Lung (tissue), 11 donors: ENCODE measurements at regions not wholly inside any gene's neighbourhood (a gene's known extent, or its start where the extent isn't known, plus 50 kb on each side); places are given as distances from the start of the nearest gene placed in this dataset.

Experiments
- ATAC-seq: fragments of 200-7000 bp; cut with Tn5 transposase; one replicate; pipeline ENCODE4 v1.9.1; 2020; ENCODE audit warnings: moderate number of reproducible peaks; ENCODE audit not compliant: insufficient read depth, low FRiP score
- DNase-seq, 3 donors: peaks; one replicate each; pipeline ENCODE4 v3.0.0-alpha.2; 2013 to 2017
- H3K27ac ChIP-seq, 2 donors: one replicate each; pipeline ENCODE4 v1.5.1; 2013; ENCODE audit warnings: mild to moderate bottlenecking in 2 of 2, moderate library complexity in 2 of 2, control low read depth in 1 of 2, inconsistent platforms in 1 of 2, low read depth in 1 of 2, low read length in 1 of 2
- H3K27me3 ChIP-seq, 3 donors: one replicate each; pipeline ENCODE4 v1.5.1; 2013; ENCODE audit warnings: low read length in 2 of 3; ENCODE audit not compliant: control insufficient read depth in 3 of 3, insufficient read depth in 3 of 3
- H3K36me3 ChIP-seq, 4 donors: one replicate each; pipeline ENCODE4 v1.5.1; 2013; ENCODE audit warnings: low read length in 4 of 4, mild to moderate bottlenecking in 1 of 4, moderate library complexity in 1 of 4; ENCODE audit not compliant: control insufficient read depth in 4 of 4, insufficient read depth in 4 of 4
- H3K4me1 ChIP-seq, 5 donors: one replicate each; pipeline ENCODE4 v1.5.1; 2013; ENCODE audit warnings: low read length in 5 of 5, mild to moderate bottlenecking in 2 of 5, moderate library complexity in 1 of 5; ENCODE audit not compliant: control insufficient read depth in 5 of 5, insufficient read depth in 5 of 5
- H3K4me3 ChIP-seq: one replicate; pipeline ENCODE4 v1.5.1; 2013; ENCODE audit warnings: mild to moderate bottlenecking, control low read depth, moderate library complexity
- H3K9ac ChIP-seq, 2 donors: one replicate each; pipeline ENCODE4 v1.5.1; 2013; ENCODE audit warnings: low read length in 2 of 2, control low read depth in 1 of 2; ENCODE audit not compliant: insufficient read depth in 1 of 2
- H3K9me3 ChIP-seq, 4 donors: one replicate each; pipeline ENCODE4 v1.5.1; 2013; ENCODE audit warnings: low read length in 3 of 4, mild to moderate bottlenecking in 1 of 4, moderate library complexity in 1 of 4; ENCODE audit not compliant: control insufficient read depth in 4 of 4, insufficient read depth in 3 of 4
- CTCF ChIP-seq: IDR thresholded peaks from 2 replicates; pipeline ENCODE4 v1.5.1; 2012; ENCODE audit warnings: mild to moderate bottlenecking; ENCODE audit errors: control extremely low read depth, extremely low read depth
- WGBS, 2 donors: extraction: QIAGEN DNeasy Blood & Tissue Kit; methylation state at CpG; one replicate each; pipeline ENCODE4 v1.1.7; 2013; 5-methylcytosine and 5-hydroxymethylcytosine counted together
- donor health status: control.
- donor health status: control.
- donor health status: Bipolar disorder and iron deficiency.
- donor health status: healthy.
- donor health status: DM: yes; HTN: yes; CAD: no.

- ATAC-seq: no peak
Observed at GRCh38 chr4:154984148-154984547, 203.1 kb downstream of the RBM46 start.

GRCh38 chr4:154984616-154985015 is 203.5 kb downstream of the RBM46 start:
- WGBS, 2 donors: 42 to 59% methylated on average over 1 of the region's 1 CpG
- H3K27me3 ChIP-seq: no peaks in the 10 kb centered on the region
- no peak overlapping the region for H3K4me3 ChIP-seq
- DNase-seq: peak in 1 of 3 donors; percentile 7
- H3K27ac ChIP-seq: no peak overlapping the region
- no peak for TF ChIP-seq CTCF
- H3K4me1 ChIP-seq: no peaks in the 10 kb centered on the region
- no peak overlapping the region for H3K9ac ChIP-seq
- H3K36me3 ChIP-seq: no peaks in the 10 kb centered on the region
- ATAC-seq: no peak
- H3K9me3 ChIP-seq: no peaks in the 10 kb centered on the region

More at GRCh38 chr4:154984148-154984547, 203.1 kb downstream of the RBM46 start:
- Histone ChIP-seq H3K27me3 (no peaks in the 10 kb centered on the region), H3K9ac (no peak overlapping the region), H3K4me1 (no peaks in the 10 kb centered on the region), H3K4me3 (no peak overlapping the region), H3K9me3 (no peaks in the 10 kb centered on the region), H3K27ac (no peak overlapping the region), H3K36me3 (no peaks in the 10 kb centered on the region)
- no peak for DNase-seq
- 62 to 71% methylated on average over 4 of the region's 4 CpGs for WGBS, 2 donors
- TF ChIP-seq CTCF: no peak

GRCh38 chr4:154985673-154986072 is 204.6 kb downstream of the RBM46 start:
- no peaks in the 10 kb centered on the region for H3K36me3 ChIP-seq
- whole genome bisulfite sequencing, 2 donors: 59 to 67% methylated on average over 5 of the region's 5 CpGs
- ATAC-seq (no peak), DNase-seq (no peak)
- TF ChIP-seq CTCF: no peak
- H3K9ac ChIP-seq: no peak overlapping the region
- no peaks in the 10 kb centered on the region for H3K9me3 ChIP-seq
- no peaks in the 10 kb centered on the region for H3K4me1 ChIP-seq
- H3K27ac ChIP-seq: no peak overlapping the region
- no peaks in the 10 kb centered on the region for H3K27me3 ChIP-seq
- H3K4me3 ChIP-seq: no peak overlapping the region

GRCh38 chr4:154988511-154988910 is 207.4 kb downstream of the RBM46 start:
- Histone ChIP-seq H3K4me1 (no peaks in the 10 kb centered on the region), H3K27ac (no peak overlapping the region), H3K4me3 (no peak overlapping the region), H3K9me3 (no peaks in the 10 kb centered on the region), H3K27me3 (no peaks in the 10 kb centered on the region), H3K36me3 (no peaks in the 10 kb centered on the region), H3K9ac (no peak overlapping the region)
- ATAC-seq: no peak
- WGBS, 2 donors: 71 to 79% methylated on average over 3 of the region's 3 CpGs
- TF ChIP-seq CTCF: no peak
- DNase-seq: no peak
